ENCODE measurements at regions not wholly inside any gene's neighbourhood (a gene's known extent, or its start where the extent isn't known, plus 50 kb on each side); places are given as distances from the start of the nearest gene placed in this dataset.

GRCh38 chr3:80230962-80231361 lies 463.2 kb upstream of the ROBO1 start:
- no peak for DNase-seq (ENCODE audit: low read depth)
- H3K4me3 ChIP-seq (ENCODE audit: control insufficient read depth, low read depth, low read length): no peak overlapping the region

GRCh38 chr3:80227216-80227615 lies 459.4 kb upstream of the ROBO1 start:
- no peak for TF ChIP-seq CTCF (IDR thresholded peaks at IDR 0.05; ENCODE audit: control insufficient read depth, insufficient read depth, low read depth, low read length, missing control alignments)
- DNase-seq (ENCODE audit: low read depth): no peak
- H3K4me3 ChIP-seq (ENCODE audit: control insufficient read depth, low read depth, low read length): no peak overlapping the region

More at GRCh38 chr3:80230962-80231361, 463.2 kb upstream of the ROBO1 start:
- TF ChIP-seq CTCF (IDR thresholded peaks at IDR 0.05; ENCODE audit: control insufficient read depth, insufficient read depth, low read depth, low read length, missing control alignments): no peak

GRCh38 chr3:80215191-80215590 lies 447.4 kb upstream of the ROBO1 start:
- H3K4me3 ChIP-seq (ENCODE audit: control insufficient read depth, low read depth, low read length): no peak overlapping the region
- DNase-seq (ENCODE audit: low read depth): no peak
- no peak for TF ChIP-seq CTCF (IDR thresholded peaks at IDR 0.05; ENCODE audit: control insufficient read depth, insufficient read depth, low read depth, low read length, missing control alignments)

- no peak for DNase-seq (ENCODE audit: low read depth)
- H3K4me3 ChIP-seq (ENCODE audit: control insufficient read depth, low read depth, low read length): no peak overlapping the region
- no peak for TF ChIP-seq CTCF (IDR thresholded peaks at IDR 0.05; ENCODE audit: control insufficient read depth, insufficient read depth, low read depth, low read length, missing control alignments)
Measured at GRCh38 chr3:80213086-80213485, 445.3 kb upstream of the ROBO1 start.

- no peak overlapping the region for H3K4me3 ChIP-seq (ENCODE audit: control insufficient read depth, low read depth, low read length)
- no peak for DNase-seq (ENCODE audit: low read depth)
- TF ChIP-seq CTCF (IDR thresholded peaks at IDR 0.05; ENCODE audit: control insufficient read depth, insufficient read depth, low read depth, low read length, missing control alignments): no peak
Measured at GRCh38 chr3:80192936-80193335, 425.1 kb upstream of the ROBO1 start.

- TF ChIP-seq CTCF (IDR thresholded peaks at IDR 0.05; ENCODE audit: control insufficient read depth, insufficient read depth, low read depth, low read length, missing control alignments): no peak
- DNase-seq (ENCODE audit: low read depth): peak; percentile 5
- no peak overlapping the region for H3K4me3 ChIP-seq (ENCODE audit: control insufficient read depth, low read depth, low read length)
Measured at GRCh38 chr3:80190051-80190450, 422.3 kb upstream of the ROBO1 start.

GRCh38 chr3:80187981-80188380 lies 420.2 kb upstream of the ROBO1 start:
- TF ChIP-seq CTCF (IDR thresholded peaks at IDR 0.05; ENCODE audit: control insufficient read depth, insufficient read depth, low read depth, low read length, missing control alignments): no peak
- DNase-seq (ENCODE audit: low read depth): no peak
- no peak overlapping the region for H3K4me3 ChIP-seq (ENCODE audit: control insufficient read depth, low read depth, low read length)
